ENCODE measurements at regions not wholly inside any gene's neighbourhood (a gene's known extent, or its start where the extent isn't known, plus 50 kb on each side); places are given as distances from the start of the nearest gene placed in this dataset.

GRCh38 chr18:6537475-6537874 is 122.8 kb upstream of the L3MBTL4 start (continued):
- TF ChIP-seq ATF3 (IDR thresholded peaks at IDR 0.05; ENCODE audit: insufficient read depth, low read depth, low read length) (no peak), BACH1 (IDR thresholded peaks at IDR 0.05; ENCODE audit: low read length) (no peak)
